DND-41 (cell line): ENCODE measurements at regions not wholly inside any gene's neighbourhood (a gene's known extent, or its start where the extent isn't known, plus 50 kb on each side); places are given as distances from the start of the nearest gene placed in this dataset.

Experiments used
- CTCF ChIP-seq: IDR thresholded peaks from 2 replicates; pipeline ENCODE4 v1.5.1; 2012; ENCODE audit warnings: borderline replicate concordance, low read length, moderate library complexity, mild to moderate bottlenecking; ENCODE audit not compliant: poor library complexity, severe bottlenecking; ENCODE audit errors: extremely low read depth
- EZH2 ChIP-seq: IDR thresholded peaks from 3 replicates; pipeline ENCODE4 v1.6.1; 2012; ENCODE audit warnings: borderline replicate concordance, low read depth, mild to moderate bottlenecking, moderate library complexity, low read length, inconsistent platforms; ENCODE audit not compliant: severe bottlenecking

- no peak for TF ChIP-seq CTCF
- TF ChIP-seq EZH2: no peak
Measured at GRCh38 chr2:239818531-239819011, 206.6 kb downstream of the NDUFA10 start.
